Calu3 (cell line): ENCODE measurements at regions not wholly inside any gene's neighbourhood (a gene's known extent, or its start where the extent isn't known, plus 50 kb on each side); places are given as distances from the start of the nearest gene placed in this dataset.

Experiments used
- BruUV-seq: library from RNA; stranded (reverse); fragments of 400-500 nt; replicated peaks from 2 replicates; lab custom pipeline; 2021; lab: Mats Ljungman, UMichigan
- CTCF ChIA-PET: fragments of 300-600 bp; sonication (Branson Sonifier 250); formaldehyde crosslinking; loops from one replicate; lab custom pipeline; 2022; ENCODE audit warnings: antibody characterized with exemption; lab: Charles Lee
- DNase-seq: peaks from one replicate; pipeline ENCODE4 v3.0.0; 2022
- H3K27ac Mint-ChIP-seq: one replicate; pipeline ENCODE4 v1.8.0; 2022; ENCODE audit warnings: mixed read lengths; ENCODE audit not compliant: unreplicated experiment
- H3K27me3 Mint-ChIP-seq: one replicate; pipeline ENCODE4 v1.8.0; 2022; ENCODE audit warnings: mixed read lengths; ENCODE audit not compliant: unreplicated experiment
- H3K36me3 Mint-ChIP-seq: one replicate; pipeline ENCODE4 v1.8.0; 2022; ENCODE audit warnings: mild to moderate bottlenecking, moderate library complexity, mixed read lengths; ENCODE audit not compliant: insufficient read depth, unreplicated experiment
- H3K4me1 Mint-ChIP-seq: one replicate; pipeline ENCODE4 v1.8.0; 2022; ENCODE audit warnings: mild to moderate bottlenecking, low read depth, mixed read lengths; ENCODE audit not compliant: unreplicated experiment
- H3K4me3 Mint-ChIP-seq: one replicate; pipeline ENCODE4 v1.8.0; 2022; ENCODE audit warnings: mild to moderate bottlenecking, low read depth, moderate library complexity, mixed read lengths; ENCODE audit not compliant: unreplicated experiment
- H3K9me3 Mint-ChIP-seq: one replicate; pipeline ENCODE4 v1.8.0; 2022; ENCODE audit warnings: low read depth, mixed read lengths; ENCODE audit not compliant: unreplicated experiment
- CTCF ChIP-seq: fragments of 200-600 bp; IDR thresholded peaks from one replicate; pipeline ENCODE4 v1.8.0; 2022; ENCODE audit warnings: antibody characterized with exemption; ENCODE audit not compliant: unreplicated experiment
- intact Hi-C: fragments of 100-400 bp; cut with micrococcal nuclease; formaldehyde crosslinking; loops from one replicate; pipeline ENCODE4 v1.10.0; 2022; ENCODE audit not compliant: unreplicated experiment

DNA sequence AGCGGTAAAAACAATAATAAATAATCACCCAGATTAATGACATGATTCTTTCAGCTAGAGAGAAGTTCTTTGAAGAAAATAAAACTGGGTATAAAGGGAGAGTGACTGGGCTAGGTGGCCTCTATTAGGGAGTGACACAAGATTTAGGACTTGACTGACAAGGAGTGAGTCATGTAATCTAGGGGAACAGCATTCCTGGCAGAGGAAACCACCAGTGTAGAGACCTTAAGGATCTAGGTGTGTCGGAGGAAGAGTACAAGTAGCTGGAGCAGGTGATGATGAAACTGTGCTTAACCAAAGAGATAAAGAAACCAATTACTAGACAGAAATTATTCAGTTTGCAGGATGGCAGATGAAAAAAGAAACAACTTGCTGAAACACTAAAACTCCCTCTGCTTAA, 248.0 kb downstream of the RFC3 start:
- Mint-ChIP-seq H3K27ac (peak overlapping the region; percentile 43), H3K4me3 (no peak overlapping the region), H3K9me3 (peaks cover 2% of the 10 kb centered on the region), H3K4me1 (peaks cover 23% of the 10 kb centered on the region), H3K27me3 (no peaks in the 10 kb centered on the region), H3K36me3 (no peaks in the 10 kb centered on the region)
- DNase-seq: peak; percentile 23
- intact Hi-C loops: no loop called here
- BruUV-seq: no TSS peak
- CTCF ChIA-PET: interaction anchor here (0.5 kb wide), 1 partner anchor 680 kb away, joined by 9 read pairs; no protein-coding TSS in a partner anchor
- no peak for TF ChIP-seq CTCF

- DNase-seq: no peak
- H3K36me3 Mint-ChIP-seq: no peaks in the 10 kb centered on the region
Measured at GRCh38 chr13:34066344-34066743, 248.4 kb downstream of the RFC3 start.

GRCh38 chr13:34070006-34070405, 252.1 kb downstream of the RFC3 start:
- no TSS peak for BruUV-seq
- peaks cover 3% of the 10 kb centered on the region for H3K9me3 Mint-ChIP-seq
- no peak overlapping the region for H3K4me3 Mint-ChIP-seq
- intact Hi-C loops: no loop called here
- no peaks in the 10 kb centered on the region for H3K27me3 Mint-ChIP-seq
- CTCF ChIA-PET: no interaction called here
- H3K36me3 Mint-ChIP-seq: no peaks in the 10 kb centered on the region
- peaks cover 18% of the 10 kb centered on the region for H3K4me1 Mint-ChIP-seq
- H3K27ac Mint-ChIP-seq: no peak overlapping the region
- no peak for DNase-seq
- TF ChIP-seq CTCF: no peak

More at GRCh38 chr13:34066344-34066743, 248.4 kb downstream of the RFC3 start:
- BruUV-seq: no TSS peak
- peaks cover 4% of the 10 kb centered on the region for H3K9me3 Mint-ChIP-seq
- intact Hi-C loops: no loop called here
- peak overlapping the region; percentile 43 for H3K27ac Mint-ChIP-seq
- H3K27me3 Mint-ChIP-seq: no peaks in the 10 kb centered on the region
- CTCF ChIA-PET: interaction anchor here (0.5 kb wide), 1 partner anchor 680 kb away, joined by 9 read pairs; no protein-coding TSS in a partner anchor
- TF ChIP-seq CTCF: no peak
- peaks cover 23% of the 10 kb centered on the region for H3K4me1 Mint-ChIP-seq
- H3K4me3 Mint-ChIP-seq: no peak overlapping the region

- Mint-ChIP-seq H3K27me3 (no peaks in the 10 kb centered on the region), H3K4me1 (peaks cover 11% of the 10 kb centered on the region), H3K4me3 (no peak overlapping the region), H3K27ac (no peak overlapping the region), H3K9me3 (peaks cover 2% of the 10 kb centered on the region), H3K36me3 (no peaks in the 10 kb centered on the region)
- no TSS peak for BruUV-seq
- CTCF ChIA-PET: no interaction called here
- TF ChIP-seq CTCF: no peak
- intact Hi-C loops: no loop called here
- DNase-seq: no peak
Measured at GRCh38 chr13:34070544-34071303, 252.8 kb downstream of the RFC3 start.
